HL-60 (cell line): ENCODE measurements at regions not wholly inside any gene's neighbourhood (a gene's known extent, or its start where the extent isn't known, plus 50 kb on each side); places are given as distances from the start of the nearest gene placed in this dataset.

Source experiments
- CTCF ChIP-seq: IDR thresholded peaks from one replicate; pipeline ENCODE4 v1.5.1; 2011; ENCODE audit warnings: low read length, control low read depth, inconsistent platforms; ENCODE audit not compliant: insufficient read depth
- GABPA ChIP-seq: IDR thresholded peaks from 2 replicates; pipeline ENCODE4 v1.6.1; 2012; ENCODE audit warnings: low read depth
- POLR2AphosphoS5 ChIP-seq: IDR thresholded peaks from 2 replicates; pipeline ENCODE4 v1.6.1; 2012; ENCODE audit warnings: low read depth
- REST ChIP-seq: IDR thresholded peaks from 2 replicates; pipeline ENCODE4 v1.6.1; 2012; ENCODE audit warnings: low read depth; ENCODE audit not compliant: insufficient replicate concordance

DNA sequence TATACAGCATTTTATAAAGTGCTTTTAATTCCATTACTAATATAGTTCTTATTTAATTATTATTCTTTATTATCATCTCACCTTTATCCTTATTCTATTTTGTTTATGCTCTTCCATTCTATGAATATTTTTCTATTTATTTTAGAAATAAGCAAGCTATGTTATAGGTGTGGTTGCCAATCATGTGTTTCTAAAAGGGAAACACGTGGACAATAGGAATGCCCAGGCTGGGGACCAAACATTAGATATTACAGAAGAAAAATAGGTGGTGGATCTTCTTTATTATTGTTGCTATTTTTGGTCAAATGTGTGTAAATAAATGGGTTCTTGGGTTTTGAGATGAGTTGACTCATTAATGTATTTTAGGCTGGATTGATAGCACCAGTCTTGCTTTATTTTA, 438.3 kb downstream of the RAB38 start:
- no peak for TF ChIP-seq REST
- no peak for TF ChIP-seq CTCF
- no peak for TF ChIP-seq POLR2AphosphoS5
- TF ChIP-seq GABPA: no peak
